IMR-90 (cell line): ENCODE measurements at regions not wholly inside any gene's neighbourhood (a gene's known extent, or its start where the extent isn't known, plus 50 kb on each side); places are given as distances from the start of the nearest gene placed in this dataset.

Experiments used
- ATAC-seq: fragments of 200-7000 bp; cut with Tn5 transposase; 2 replicates; pipeline ENCODE4 v1.9.1; 2020; ENCODE audit warnings: low read depth, mild to moderate bottlenecking, moderate library complexity
- BruUV-seq: library from RNA; stranded (reverse); fragments of 400-500 nt; replicated peaks from 2 replicates; lab custom pipeline; 2021; lab: Mats Ljungman, UMichigan
- CTCF ChIA-PET: fragments of 300-600 bp; formaldehyde crosslinking; extraction: SDS; loops from one replicate; lab custom pipeline; 2021; ENCODE audit warnings: antibody characterized with exemption; lab: Yijun Ruan, JAX
- POLR2A ChIA-PET: fragments of 300-600 bp; sonication (Branson Sonifier 250); formaldehyde crosslinking; loops from one replicate; lab custom pipeline; 2022; ENCODE audit warnings: antibody characterized with exemption; ENCODE audit not compliant: unreplicated experiment; lab: Charles Lee
- DNase-seq: peaks from one replicate; pipeline ENCODE4 v3.0.0; 2013
- H2AFZ ChIP-seq: replicated peaks from 2 replicates; pipeline ENCODE3; 2013; ENCODE audit warnings: low read length, mild to moderate bottlenecking; ENCODE audit not compliant: poor library complexity
- H2AK5ac ChIP-seq: 2 replicates; pipeline ENCODE4 v1.6.1; 2013; ENCODE audit warnings: low read depth, low read length, inconsistent platforms
- H2AK9ac ChIP-seq: replicated peaks from 2 replicates; pipeline ENCODE3; 2013; ENCODE audit warnings: mild to moderate bottlenecking, low read depth, low read length, moderate library complexity; ENCODE audit not compliant: poor library complexity
- H2BK120ac ChIP-seq: 2 replicates; pipeline ENCODE4 v1.6.1; 2013; ENCODE audit warnings: low read depth, low read length, inconsistent platforms
- H2BK15ac ChIP-seq: 3 replicates; pipeline ENCODE4 v1.6.1; 2013; ENCODE audit warnings: low read depth, low read length, inconsistent platforms
- H2BK20ac ChIP-seq: 2 replicates; pipeline ENCODE4 v1.6.1; 2013; ENCODE audit warnings: low read depth, mild to moderate bottlenecking, inconsistent platforms, low read length, moderate library complexity
- H2BK5ac ChIP-seq: 2 replicates; pipeline ENCODE4 v1.6.1; 2013; ENCODE audit warnings: mild to moderate bottlenecking, low read depth, low read length, inconsistent platforms; ENCODE audit not compliant: poor library complexity, severe bottlenecking
- H3K14ac ChIP-seq: replicated peaks from 2 replicates; pipeline ENCODE4 v1.6.1; 2013; ENCODE audit warnings: low read depth, low read length, inconsistent platforms
- H3K18ac ChIP-seq: 2 replicates; pipeline ENCODE4 v1.6.1; 2013; ENCODE audit warnings: low read depth, low read length, control low read depth
- H3K23ac ChIP-seq: 2 replicates; pipeline ENCODE4 v1.6.1; 2013; ENCODE audit warnings: low read depth, low read length, inconsistent platforms
- H3K27ac ChIP-seq: 2 replicates; pipeline ENCODE4 v1.5.1; 2013; ENCODE audit warnings: mild to moderate bottlenecking, control low read depth, low read length; ENCODE audit not compliant: insufficient read depth
- H3K27me3 ChIP-seq: 2 replicates; pipeline ENCODE4 v1.6.1; 2013; ENCODE audit warnings: low read length; ENCODE audit not compliant: control insufficient read depth, insufficient read depth
- H3K36me3 ChIP-seq: 2 replicates; pipeline ENCODE4 v1.6.1; 2013; ENCODE audit warnings: low read length, mixed read lengths; ENCODE audit not compliant: control insufficient read depth, insufficient read depth
- H3K4ac ChIP-seq: 2 replicates; pipeline ENCODE4 v1.6.1; 2013; ENCODE audit warnings: low read depth, low read length, inconsistent platforms
- H3K4me1 ChIP-seq: 2 replicates; pipeline ENCODE4 v1.6.1; 2013; ENCODE audit warnings: low read length, mixed read lengths; ENCODE audit not compliant: control insufficient read depth, insufficient read depth
- H3K4me2 ChIP-seq: 2 replicates; pipeline ENCODE4 v1.6.1; 2013; ENCODE audit warnings: low read depth, mild to moderate bottlenecking, control low read depth, low read length, moderate library complexity
- H3K4me3 ChIP-seq: 2 replicates; pipeline ENCODE4 v1.5.1; 2013; ENCODE audit warnings: low read depth, mild to moderate bottlenecking, control low read depth, low read length, moderate library complexity; ENCODE audit not compliant: insufficient read depth
- H3K56ac ChIP-seq: 2 replicates; pipeline ENCODE4 v1.6.1; 2013; ENCODE audit warnings: low read length, inconsistent platforms; ENCODE audit not compliant: insufficient read depth; ENCODE audit errors: extremely low read depth
- H3K79me1 ChIP-seq, 2 experiments: 2 replicates each; pipeline ENCODE4 v1.6.1; 2013; ENCODE audit warnings: low read length in 2 of 2, inconsistent platforms in 1 of 2, low read depth in 1 of 2
- H3K9ac ChIP-seq: 2 replicates; pipeline ENCODE4 v1.6.1; 2013; ENCODE audit warnings: low read depth, low read length, control low read depth
- H3K9me1 ChIP-seq: 2 replicates; pipeline ENCODE4 v1.6.1; 2013; ENCODE audit warnings: low read length, inconsistent platforms; ENCODE audit not compliant: insufficient read depth
- H3K9me3 ChIP-seq: 2 replicates; pipeline ENCODE4 v1.6.1; 2013; ENCODE audit warnings: low read length; ENCODE audit not compliant: control insufficient read depth, insufficient read depth
- H4K20me1 ChIP-seq: 2 replicates; pipeline ENCODE4 v1.6.1; 2013; ENCODE audit warnings: low read length, inconsistent platforms; ENCODE audit not compliant: insufficient read depth
- H4K5ac ChIP-seq: 2 replicates; pipeline ENCODE4 v1.6.1; 2013; ENCODE audit warnings: mild to moderate bottlenecking, low read depth, low read length, control low read depth
- H4K8ac ChIP-seq, 2 experiments: 2 replicates each; pipeline ENCODE4 v1.6.1; 2013; ENCODE audit warnings: low read depth in 2 of 2, low read length in 2 of 2, control low read depth in 1 of 2, inconsistent platforms in 1 of 2
- H4K91ac ChIP-seq: 2 replicates; pipeline ENCODE4 v1.6.1; 2013; ENCODE audit warnings: low read depth, low read length, inconsistent platforms; ENCODE audit not compliant: insufficient read depth
- CHD1 ChIP-seq: IDR thresholded peaks from 2 replicates; pipeline ENCODE4 v1.6.1; 2012; ENCODE audit warnings: low read depth, low read length, improper control_type of control experiment
- FOS ChIP-seq: fragments of 150-350 bp; IDR thresholded peaks from 2 replicates; pipeline ENCODE4 v1.6.1; 2016; ENCODE audit warnings: low read depth, low read length
- MAFK ChIP-seq: IDR thresholded peaks from 2 replicates; pipeline ENCODE4 v1.6.1; 2012; ENCODE audit warnings: low read depth, low read length, improper control_type of control experiment
- MAZ ChIP-seq: IDR thresholded peaks from 2 replicates; pipeline ENCODE4 v1.6.1; 2012; ENCODE audit warnings: low read depth, mild to moderate bottlenecking, low read length, improper control_type of control experiment, moderate library complexity, borderline replicate concordance
- POLR2A ChIP-seq: IDR thresholded peaks from 2 replicates; pipeline ENCODE4 v1.6.1; 2012; ENCODE audit warnings: mild to moderate bottlenecking, low read depth, low read length
- RAD21 ChIP-seq: IDR thresholded peaks from 2 replicates; pipeline ENCODE4 v1.6.1; 2012; ENCODE audit warnings: low read length, improper control_type of control experiment
- RFX5 ChIP-seq: IDR thresholded peaks from 2 replicates; pipeline ENCODE4 v1.8.0; 2012; ENCODE audit warnings: low read depth, mild to moderate bottlenecking, low read length, moderate library complexity
- SMC3 ChIP-seq: fragments of 150-350 bp; IDR thresholded peaks from 2 replicates; pipeline ENCODE4 v1.6.1; 2016; ENCODE audit warnings: low read depth, mild to moderate bottlenecking, antibody characterized with exemption, low read length, moderate library complexity
- dilution Hi-C: fragments of 300-500 bp; cut with HindIII; formaldehyde crosslinking; loops from one replicate; pipeline ENCODE4 v1.14.3; 2018; ENCODE audit warnings: low sequenced_read_pairs; ENCODE audit not compliant: unreplicated experiment
- in situ Hi-C: fragments of 300-500 bp; cut with MboI; formaldehyde crosslinking; loops from 3 replicates; pipeline ENCODE4 v1.14.3; 2019; ENCODE audit warnings: low sequenced_read_pairs, inconsistent platforms, mixed read lengths
- intact Hi-C: fragments of 100-400 bp; cut with micrococcal nuclease; formaldehyde crosslinking; loops from 2 replicates; pipeline ENCODE4 v1.10.0; 2022
- TF ChIP-seq, protein P1 (sequence below): fragments of 150-350 bp; IDR thresholded peaks from 2 replicates; pipeline ENCODE4 v1.6.1; 2017; ENCODE audit warnings: mild to moderate bottlenecking, antibody characterized with exemption, low read length, low read depth

DNA sequence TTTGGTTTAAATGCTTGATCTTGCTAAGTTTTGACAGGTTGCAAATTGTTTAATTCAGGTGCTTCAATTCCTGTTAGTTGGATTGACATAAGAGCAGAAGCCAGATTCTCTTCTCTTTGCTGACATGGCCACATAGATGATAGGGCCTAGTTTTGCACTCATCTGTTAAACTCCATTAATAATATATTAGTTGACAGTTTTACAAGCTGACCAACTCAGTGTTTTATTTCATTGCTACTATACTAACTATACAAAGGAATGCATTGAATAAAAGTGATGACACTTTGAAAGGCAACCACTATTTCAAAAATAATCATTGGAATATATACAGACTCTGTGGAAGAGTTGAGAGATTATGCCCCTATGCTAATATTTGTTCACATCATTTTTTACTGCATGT is 255.6 kb upstream of the DPYD start:
- Histone ChIP-seq H4K20me1 (no peaks in the 10 kb centered on the region), H3K4ac (no peak overlapping the region), H3K9ac (no peak overlapping the region), H2BK20ac (no peak overlapping the region), H3K79me1 (no peaks in the 10 kb centered on the region), H3K4me3 (no peak overlapping the region), H3K56ac (no peak overlapping the region), H4K8ac (no peak overlapping the region), H4K91ac (no peak overlapping the region), H3K36me3 (no peaks in the 10 kb centered on the region), H2BK15ac (no peak overlapping the region), H2BK5ac (no peak overlapping the region), H2AFZ (no peak overlapping the region), H2BK120ac (no peak overlapping the region), H3K9me3 (no peaks in the 10 kb centered on the region), H2AK9ac (no peak overlapping the region), H3K18ac (no peak overlapping the region), H3K14ac (no peak overlapping the region), H3K23ac (no peak overlapping the region), H3K4me2 (no peak overlapping the region), H3K27ac (no peak overlapping the region), H3K4me1 (no peaks in the 10 kb centered on the region), H3K9me1 (0 out of 2 replicates have a peak, but pooled peaks cover 2% of the 10 kb centered on the region), H4K5ac (no peak overlapping the region), H2AK5ac (no peak overlapping the region), H3K27me3 (no peaks in the 10 kb centered on the region)
- dilution Hi-C loops (no loop called here), in situ Hi-C loops (no loop called here), intact Hi-C loops (no loop called here)
- TF ChIP-seq RFX5 (no peak), FOS (no peak), MAFK (no peak), RAD21 (no peak), MAZ (no peak), CHD1 (no peak), SMC3 (no peak), POLR2A (no peak)
- TF ChIP-seq, protein P1, sequence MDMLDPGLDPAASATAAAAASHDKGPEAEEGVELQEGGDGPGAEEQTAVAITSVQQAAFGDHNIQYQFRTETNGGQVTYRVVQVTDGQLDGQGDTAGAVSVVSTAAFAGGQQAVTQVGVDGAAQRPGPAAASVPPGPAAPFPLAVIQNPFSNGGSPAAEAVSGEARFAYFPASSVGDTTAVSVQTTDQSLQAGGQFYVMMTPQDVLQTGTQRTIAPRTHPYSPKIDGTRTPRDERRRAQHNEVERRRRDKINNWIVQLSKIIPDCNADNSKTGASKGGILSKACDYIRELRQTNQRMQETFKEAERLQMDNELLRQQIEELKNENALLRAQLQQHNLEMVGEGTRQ, result no peak
- BruUV-seq, result no TSS peak
- POLR2A ChIA-PET, result no interaction called here
- DNase-seq (no peak), ATAC-seq (no peak)
- CTCF ChIA-PET, result no interaction called here
